Astrocyte of the spinal cord (primary cell): ENCODE measurements at regions not wholly inside any gene's neighbourhood (a gene's known extent, or its start where the extent isn't known, plus 50 kb on each side); places are given as distances from the start of the nearest gene placed in this dataset.

Source experiments
- DNase-seq: peaks from one replicate; pipeline ENCODE4 v3.0.0; 2011; ENCODE audit warnings: low read depth, low spot score
- H3K4me3 ChIP-seq: 2 replicates; pipeline ENCODE4 v1.5.1; 2011; ENCODE audit warnings: low read depth, mild to moderate bottlenecking, low read length, moderate library complexity
- CTCF ChIP-seq: IDR thresholded peaks from 2 replicates; pipeline ENCODE4 v1.5.1; 2012; ENCODE audit warnings: low read depth, mild to moderate bottlenecking, low read length, inconsistent platforms
- in situ Hi-C: cut with HindIII; loops from 2 replicates; pipeline ENCODE4 v1.10.0; 2017; ENCODE audit warnings: low sequenced_read_pairs

GRCh38 chr10:78461333-78461732 lies 427.7 kb downstream of the RPS24 start:
- TF ChIP-seq CTCF = no peak
- in situ Hi-C loops = no loop called here
- no peak overlapping the region for H3K4me3 ChIP-seq
- DNase-seq = no peak

- H3K4me3 ChIP-seq = no peak overlapping the region
- DNase-seq = no peak
- in situ Hi-C loops = no loop called here
- TF ChIP-seq CTCF = no peak
These were observed 428.5 kb downstream of the RPS24 start for GRCh38 chr10:78462176-78462575.

GRCh38 chr10:78462726-78463228 lies 429.1 kb downstream of the RPS24 start:
- no peak for DNase-seq
- TF ChIP-seq CTCF = no peak
- in situ Hi-C loops = no loop called here
- no peak overlapping the region for H3K4me3 ChIP-seq

GRCh38 chr10:78464118-78464855 lies 430.6 kb downstream of the RPS24 start:
- TF ChIP-seq CTCF = no peak
- H3K4me3 ChIP-seq = no peak overlapping the region
- in situ Hi-C loops = no loop called here
- DNase-seq = no peak

- no peak for DNase-seq
- no peak for TF ChIP-seq CTCF
- in situ Hi-C loops = no loop called here
- no peak overlapping the region for H3K4me3 ChIP-seq
These were observed 431.2 kb downstream of the RPS24 start for GRCh38 chr10:78464856-78465267.

GRCh38 chr10:78465431-78465830 lies 431.8 kb downstream of the RPS24 start:
- DNase-seq = no peak
- H3K4me3 ChIP-seq = no peak overlapping the region
- TF ChIP-seq CTCF = no peak
- in situ Hi-C loops = no loop called here
